ENCODE measurements at regions not wholly inside any gene's neighbourhood (a gene's known extent, or its start where the extent isn't known, plus 50 kb on each side); places are given as distances from the start of the nearest gene placed in this dataset.
A peak's percentile ranks its signal among the peaks of the same experiment; 100 is the strongest.

DNA sequence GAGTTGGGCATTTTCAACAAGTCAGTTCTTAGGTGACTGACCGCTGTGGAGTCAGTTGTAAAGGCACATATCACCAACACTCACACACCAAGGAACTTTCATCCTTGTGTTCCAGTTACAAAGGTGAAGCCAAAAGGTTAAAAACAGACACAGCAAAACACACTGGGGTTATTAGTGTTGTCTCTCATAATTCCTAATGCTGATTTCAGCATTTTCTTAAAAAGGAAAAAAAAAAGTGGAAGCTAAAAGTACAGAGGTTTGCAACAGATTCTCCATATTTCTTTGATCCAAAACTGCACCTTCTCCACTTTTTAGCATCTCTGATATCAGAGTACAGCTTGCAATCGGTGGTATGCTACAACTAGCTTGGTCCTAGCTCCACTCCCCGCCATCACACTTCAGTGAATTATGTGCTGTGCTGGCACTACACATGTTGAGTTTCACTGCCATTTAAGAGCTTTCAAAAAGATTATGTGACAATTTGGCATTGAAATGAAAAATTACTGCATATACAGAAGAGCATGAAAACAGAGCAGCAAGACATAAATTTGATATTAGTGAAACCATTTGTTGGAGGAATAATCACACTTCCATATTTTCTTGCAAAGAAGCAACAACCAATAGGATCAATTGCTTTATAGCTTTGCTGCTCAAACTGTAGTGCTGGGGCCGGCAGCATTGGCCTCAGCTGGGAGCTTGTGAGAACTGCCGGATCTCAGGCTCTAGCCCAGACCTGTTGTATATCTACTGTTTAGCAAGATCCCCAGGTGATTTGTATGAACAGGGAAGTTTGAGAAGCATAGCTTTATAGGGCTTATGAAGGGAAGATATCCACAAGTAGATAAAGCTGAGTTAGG is 62.3 kb upstream of the DAPL1 start:
- no peak for DNase-seq (ENCODE audit: low read depth, low spot score)
- in situ Hi-C loops (cut with HindIII; ENCODE audit: low sequenced_read_pairs), result no loop called here
- TF ChIP-seq, protein P1, sequence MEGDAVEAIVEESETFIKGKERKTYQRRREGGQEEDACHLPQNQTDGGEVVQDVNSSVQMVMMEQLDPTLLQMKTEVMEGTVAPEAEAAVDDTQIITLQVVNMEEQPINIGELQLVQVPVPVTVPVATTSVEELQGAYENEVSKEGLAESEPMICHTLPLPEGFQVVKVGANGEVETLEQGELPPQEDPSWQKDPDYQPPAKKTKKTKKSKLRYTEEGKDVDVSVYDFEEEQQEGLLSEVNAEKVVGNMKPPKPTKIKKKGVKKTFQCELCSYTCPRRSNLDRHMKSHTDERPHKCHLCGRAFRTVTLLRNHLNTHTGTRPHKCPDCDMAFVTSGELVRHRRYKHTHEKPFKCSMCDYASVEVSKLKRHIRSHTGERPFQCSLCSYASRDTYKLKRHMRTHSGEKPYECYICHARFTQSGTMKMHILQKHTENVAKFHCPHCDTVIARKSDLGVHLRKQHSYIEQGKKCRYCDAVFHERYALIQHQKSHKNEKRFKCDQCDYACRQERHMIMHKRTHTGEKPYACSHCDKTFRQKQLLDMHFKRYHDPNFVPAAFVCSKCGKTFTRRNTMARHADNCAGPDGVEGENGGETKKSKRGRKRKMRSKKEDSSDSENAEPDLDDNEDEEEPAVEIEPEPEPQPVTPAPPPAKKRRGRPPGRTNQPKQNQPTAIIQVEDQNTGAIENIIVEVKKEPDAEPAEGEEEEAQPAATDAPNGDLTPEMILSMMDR (IDR thresholded peaks at IDR 0.05; ENCODE audit: low read depth, low read length), result no peak
- no peak overlapping the region for H3K4me3 ChIP-seq (ENCODE audit: low read depth, low read length)

DNA sequence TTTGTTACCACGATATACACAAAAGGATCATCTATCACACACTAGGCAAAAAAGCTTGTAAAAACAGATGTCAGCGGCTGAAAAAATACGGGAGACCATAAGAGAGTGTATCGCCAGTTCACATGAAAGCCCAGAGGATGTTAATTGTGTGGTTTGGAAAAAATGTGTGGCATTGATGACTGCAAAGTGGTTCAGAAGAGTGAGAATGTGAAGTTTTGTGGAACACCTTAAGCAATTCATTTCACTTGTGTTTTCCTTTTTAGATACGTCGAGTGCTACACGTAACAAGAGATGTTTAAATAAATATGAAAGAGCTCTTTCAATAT is 61.7 kb upstream of the DAPL1 start:
- DNase-seq (ENCODE audit: low read depth, low spot score), result peak; percentile 37
- TF ChIP-seq, protein P1 (IDR thresholded peaks at IDR 0.05; ENCODE audit: low read depth, low read length), result no peak
- H3K4me3 ChIP-seq (ENCODE audit: low read depth, low read length), result no peak overlapping the region
- in situ Hi-C loops (cut with HindIII; ENCODE audit: low sequenced_read_pairs), result no loop called here

DNA sequence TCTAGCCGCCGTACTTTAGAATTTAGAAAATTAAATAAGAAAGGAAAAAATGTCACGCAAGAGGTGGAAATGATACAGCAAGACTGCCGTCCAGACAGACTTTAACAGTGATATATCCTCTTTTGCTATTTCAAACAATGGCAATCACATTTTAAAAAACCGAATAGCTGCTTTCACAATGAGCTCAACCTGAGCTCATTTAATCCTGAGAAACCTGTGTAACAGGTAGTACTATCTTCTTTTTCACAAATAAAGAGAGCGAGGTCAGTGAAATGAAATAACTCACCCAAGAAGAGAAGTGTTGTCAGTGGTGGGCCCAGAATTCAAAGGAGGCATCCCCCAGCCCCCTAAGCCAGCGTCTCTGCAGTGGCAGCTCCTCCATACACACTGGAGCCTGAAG is 60.7 kb upstream of the DAPL1 start:
- TF ChIP-seq, protein P1 (IDR thresholded peaks at IDR 0.05; ENCODE audit: low read depth, low read length), result no peak
- no peak overlapping the region for H3K4me3 ChIP-seq (ENCODE audit: low read depth, low read length)
- in situ Hi-C loops (cut with HindIII; ENCODE audit: low sequenced_read_pairs), result no loop called here
- DNase-seq (ENCODE audit: low read depth, low spot score), result no peak

DNA sequence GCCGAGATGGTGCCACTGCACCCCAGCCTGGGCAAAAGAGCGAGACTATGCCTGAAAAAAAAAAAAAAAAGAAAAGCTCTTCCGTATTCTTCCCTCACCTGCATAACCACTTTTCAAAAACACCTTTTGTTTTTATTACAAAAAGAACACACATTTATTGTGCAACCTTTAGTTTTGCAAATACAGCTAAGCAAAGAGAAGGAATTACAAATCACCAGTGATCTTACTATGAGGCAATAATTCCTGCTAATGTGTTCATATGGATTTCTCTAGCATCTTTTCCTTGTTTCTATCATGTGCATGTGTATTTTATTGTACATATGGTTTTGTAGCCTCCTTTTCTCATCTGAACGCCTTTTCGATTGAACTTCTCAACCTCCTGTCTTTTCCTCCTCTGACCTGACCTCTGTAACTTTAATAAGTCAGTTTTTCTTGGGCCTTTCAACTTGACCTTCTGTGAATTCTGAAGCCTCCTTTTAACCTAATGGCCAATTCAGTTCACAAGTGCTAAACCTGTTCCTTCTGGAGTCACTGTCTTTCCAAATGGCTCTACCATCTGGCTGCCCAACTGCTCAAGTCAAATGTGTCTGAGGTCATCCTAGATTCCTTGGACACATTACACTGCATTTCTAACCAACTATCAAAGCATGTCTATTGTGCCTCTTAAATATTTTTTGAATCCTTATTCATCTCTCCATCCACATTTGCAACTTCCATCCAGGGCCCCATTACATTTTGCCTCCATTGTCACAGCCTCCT is 59.1 kb upstream of the DAPL1 start:
- H3K4me3 ChIP-seq (ENCODE audit: low read depth, low read length), result no peak overlapping the region
- in situ Hi-C loops (cut with HindIII; ENCODE audit: low sequenced_read_pairs), result no loop called here
- DNase-seq (ENCODE audit: low read depth, low spot score), result no peak
- TF ChIP-seq, protein P1 (IDR thresholded peaks at IDR 0.05; ENCODE audit: low read depth, low read length), result no peak

DNA sequence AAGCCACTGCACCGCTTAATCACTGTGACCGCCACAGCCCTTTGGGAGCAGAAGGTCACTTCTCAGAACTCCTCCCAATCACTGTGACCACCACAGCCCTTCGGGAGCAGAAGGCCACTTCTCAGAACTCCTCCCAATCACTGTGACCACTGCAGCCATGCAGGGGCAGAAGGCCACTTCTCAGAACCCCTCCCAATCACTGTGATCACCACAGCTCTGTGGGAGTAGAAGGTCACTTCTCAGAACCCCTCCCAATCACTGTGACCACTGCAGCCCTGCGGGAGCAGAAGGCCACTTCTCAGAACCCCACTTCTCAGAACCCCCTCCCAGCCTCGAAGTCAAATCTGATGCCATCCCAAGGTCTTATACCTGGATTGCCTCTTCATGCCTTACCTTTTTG is 56.8 kb upstream of the DAPL1 start:
- in situ Hi-C loops (cut with HindIII; ENCODE audit: low sequenced_read_pairs), result no loop called here
- no peak for DNase-seq (ENCODE audit: low read depth, low spot score)
- TF ChIP-seq, protein P1 (IDR thresholded peaks at IDR 0.05; ENCODE audit: low read depth, low read length), result no peak

DNA sequence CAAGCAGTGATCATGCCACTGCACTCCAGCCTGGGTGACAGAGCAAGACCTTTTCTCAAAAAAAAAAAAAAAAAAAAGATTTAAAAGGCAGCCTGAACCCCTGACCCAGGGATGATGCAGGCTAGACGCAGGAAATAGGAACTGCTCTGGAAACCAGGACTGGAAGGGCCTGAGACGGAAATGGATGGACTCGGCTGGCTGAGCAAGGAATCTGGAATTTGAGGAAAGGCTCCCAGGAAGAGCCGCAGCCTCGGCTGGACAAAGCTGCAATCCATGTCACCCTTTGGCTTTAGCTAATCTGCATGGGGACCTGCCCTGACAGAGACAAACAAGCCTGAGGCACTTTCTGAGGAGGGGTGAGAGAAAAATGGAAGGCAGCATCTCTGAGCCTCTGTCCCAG is 55.0 kb upstream of the DAPL1 start:
- TF ChIP-seq, protein P1 (IDR thresholded peaks at IDR 0.05; ENCODE audit: low read depth, low read length), result no peak
- no peak for DNase-seq (ENCODE audit: low read depth, low spot score)
- no peak overlapping the region for H3K4me3 ChIP-seq (ENCODE audit: low read depth, low read length)
- in situ Hi-C loops (cut with HindIII; ENCODE audit: low sequenced_read_pairs), result no loop called here

More for the DNA sequence above, 56.8 kb upstream of the DAPL1 start:
- no peak overlapping the region for H3K4me3 ChIP-seq (ENCODE audit: low read depth, low read length)

Data from astrocyte of the spinal cord (primary cell).